IMR-90 (cell line): ENCODE measurements at regions not wholly inside any gene's neighbourhood (a gene's known extent, or its start where the extent isn't known, plus 50 kb on each side); places are given as distances from the start of the nearest gene placed in this dataset.

Source experiments
- BHLHE40 ChIP-seq: fragments of 150-350 bp; IDR thresholded peaks from 2 replicates; pipeline ENCODE4 v1.6.1; 2016; ENCODE audit warnings: mild to moderate bottlenecking, low read depth, low read length
- CEBPB ChIP-seq: IDR thresholded peaks from 2 replicates; pipeline ENCODE4 v1.6.1; 2012; ENCODE audit warnings: low read depth, low read length, improper control_type of control experiment
- CHD1 ChIP-seq: IDR thresholded peaks from 2 replicates; pipeline ENCODE4 v1.6.1; 2012; ENCODE audit warnings: low read depth, low read length, improper control_type of control experiment
- FOS ChIP-seq: fragments of 150-350 bp; IDR thresholded peaks from 2 replicates; pipeline ENCODE4 v1.6.1; 2016; ENCODE audit warnings: low read depth, low read length
- MAZ ChIP-seq: IDR thresholded peaks from 2 replicates; pipeline ENCODE4 v1.6.1; 2012; ENCODE audit warnings: low read depth, mild to moderate bottlenecking, low read length, improper control_type of control experiment, moderate library complexity, borderline replicate concordance
- MXI1 ChIP-seq: IDR thresholded peaks from 2 replicates; pipeline ENCODE4 v1.6.1; 2012; ENCODE audit warnings: low read depth, mild to moderate bottlenecking, low read length, moderate library complexity, borderline replicate concordance
- POLR2A ChIP-seq: IDR thresholded peaks from 2 replicates; pipeline ENCODE4 v1.6.1; 2012; ENCODE audit warnings: mild to moderate bottlenecking, low read depth, low read length
- RCOR1 ChIP-seq: IDR thresholded peaks from 2 replicates; pipeline ENCODE4 v1.6.1; 2012; ENCODE audit warnings: mild to moderate bottlenecking, low read length, improper control_type of control experiment; ENCODE audit not compliant: insufficient replicate concordance
- RFX5 ChIP-seq: IDR thresholded peaks from 2 replicates; pipeline ENCODE4 v1.8.0; 2012; ENCODE audit warnings: low read depth, mild to moderate bottlenecking, low read length, moderate library complexity
- SMC3 ChIP-seq: fragments of 150-350 bp; IDR thresholded peaks from 2 replicates; pipeline ENCODE4 v1.6.1; 2016; ENCODE audit warnings: low read depth, mild to moderate bottlenecking, antibody characterized with exemption, low read length, moderate library complexity
- TF ChIP-seq, protein P1 (sequence below): conservative IDR thresholded peaks from 2 replicates; pipeline ENCODE4 v1.5.1; 2012; ENCODE audit warnings: mild to moderate bottlenecking, low read depth, low read length, improper control_type of control experiment

- no peak for TF ChIP-seq POLR2A
- TF ChIP-seq RCOR1: no peak
- TF ChIP-seq BHLHE40: no peak
- TF ChIP-seq, protein P1, sequence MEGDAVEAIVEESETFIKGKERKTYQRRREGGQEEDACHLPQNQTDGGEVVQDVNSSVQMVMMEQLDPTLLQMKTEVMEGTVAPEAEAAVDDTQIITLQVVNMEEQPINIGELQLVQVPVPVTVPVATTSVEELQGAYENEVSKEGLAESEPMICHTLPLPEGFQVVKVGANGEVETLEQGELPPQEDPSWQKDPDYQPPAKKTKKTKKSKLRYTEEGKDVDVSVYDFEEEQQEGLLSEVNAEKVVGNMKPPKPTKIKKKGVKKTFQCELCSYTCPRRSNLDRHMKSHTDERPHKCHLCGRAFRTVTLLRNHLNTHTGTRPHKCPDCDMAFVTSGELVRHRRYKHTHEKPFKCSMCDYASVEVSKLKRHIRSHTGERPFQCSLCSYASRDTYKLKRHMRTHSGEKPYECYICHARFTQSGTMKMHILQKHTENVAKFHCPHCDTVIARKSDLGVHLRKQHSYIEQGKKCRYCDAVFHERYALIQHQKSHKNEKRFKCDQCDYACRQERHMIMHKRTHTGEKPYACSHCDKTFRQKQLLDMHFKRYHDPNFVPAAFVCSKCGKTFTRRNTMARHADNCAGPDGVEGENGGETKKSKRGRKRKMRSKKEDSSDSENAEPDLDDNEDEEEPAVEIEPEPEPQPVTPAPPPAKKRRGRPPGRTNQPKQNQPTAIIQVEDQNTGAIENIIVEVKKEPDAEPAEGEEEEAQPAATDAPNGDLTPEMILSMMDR: no peak
- no peak for TF ChIP-seq MAZ
- no peak for TF ChIP-seq SMC3
- no peak for TF ChIP-seq CEBPB
- TF ChIP-seq MXI1: no peak
- no peak for TF ChIP-seq CHD1
- TF ChIP-seq RFX5: no peak
- no peak for TF ChIP-seq FOS
Measured at GRCh38 chr2:54401554-54401953, 54.6 kb upstream of the SPTBN1 start.
